AG10803 (cell line): ENCODE measurements at regions not wholly inside any gene's neighbourhood (a gene's known extent, or its start where the extent isn't known, plus 50 kb on each side); places are given as distances from the start of the nearest gene placed in this dataset.

Experiments used
- DNase-seq: peaks from one replicate; pipeline ENCODE4 v3.0.0; 2010; ENCODE audit warnings: low read depth
- H3K4me3 ChIP-seq: 2 replicates; pipeline ENCODE4 v1.5.1; 2011; ENCODE audit warnings: mild to moderate bottlenecking, low read length, control low read depth
- TF ChIP-seq, protein P1 (sequence below): conservative IDR thresholded peaks from 2 replicates; pipeline ENCODE4 v1.5.1; 2011; ENCODE audit warnings: mild to moderate bottlenecking, low read length, control low read depth, inconsistent platforms

DNA sequence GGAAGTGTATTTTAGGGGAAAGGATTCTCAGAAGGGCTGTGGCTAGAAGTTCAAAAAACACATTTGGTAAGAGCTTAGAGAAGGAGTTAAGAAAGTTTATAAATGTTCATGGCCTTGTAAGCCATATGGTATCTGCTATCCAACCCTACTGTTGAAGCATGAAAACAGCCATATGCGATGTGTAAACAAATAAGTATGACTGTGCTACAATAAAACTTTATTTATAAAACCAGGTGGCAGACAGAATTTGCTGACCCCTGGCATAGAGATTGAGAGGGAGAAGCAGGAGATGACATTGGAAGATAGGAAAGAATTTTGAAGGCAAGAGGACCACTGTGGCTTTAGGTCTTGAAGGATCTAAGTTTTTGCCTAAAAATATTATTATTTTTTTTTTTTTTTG lies 583.5 kb downstream of the DOK5 start:
- H3K4me3 ChIP-seq = no peak overlapping the region
- TF ChIP-seq, protein P1, sequence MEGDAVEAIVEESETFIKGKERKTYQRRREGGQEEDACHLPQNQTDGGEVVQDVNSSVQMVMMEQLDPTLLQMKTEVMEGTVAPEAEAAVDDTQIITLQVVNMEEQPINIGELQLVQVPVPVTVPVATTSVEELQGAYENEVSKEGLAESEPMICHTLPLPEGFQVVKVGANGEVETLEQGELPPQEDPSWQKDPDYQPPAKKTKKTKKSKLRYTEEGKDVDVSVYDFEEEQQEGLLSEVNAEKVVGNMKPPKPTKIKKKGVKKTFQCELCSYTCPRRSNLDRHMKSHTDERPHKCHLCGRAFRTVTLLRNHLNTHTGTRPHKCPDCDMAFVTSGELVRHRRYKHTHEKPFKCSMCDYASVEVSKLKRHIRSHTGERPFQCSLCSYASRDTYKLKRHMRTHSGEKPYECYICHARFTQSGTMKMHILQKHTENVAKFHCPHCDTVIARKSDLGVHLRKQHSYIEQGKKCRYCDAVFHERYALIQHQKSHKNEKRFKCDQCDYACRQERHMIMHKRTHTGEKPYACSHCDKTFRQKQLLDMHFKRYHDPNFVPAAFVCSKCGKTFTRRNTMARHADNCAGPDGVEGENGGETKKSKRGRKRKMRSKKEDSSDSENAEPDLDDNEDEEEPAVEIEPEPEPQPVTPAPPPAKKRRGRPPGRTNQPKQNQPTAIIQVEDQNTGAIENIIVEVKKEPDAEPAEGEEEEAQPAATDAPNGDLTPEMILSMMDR = no peak
- no peak for DNase-seq

DNA sequence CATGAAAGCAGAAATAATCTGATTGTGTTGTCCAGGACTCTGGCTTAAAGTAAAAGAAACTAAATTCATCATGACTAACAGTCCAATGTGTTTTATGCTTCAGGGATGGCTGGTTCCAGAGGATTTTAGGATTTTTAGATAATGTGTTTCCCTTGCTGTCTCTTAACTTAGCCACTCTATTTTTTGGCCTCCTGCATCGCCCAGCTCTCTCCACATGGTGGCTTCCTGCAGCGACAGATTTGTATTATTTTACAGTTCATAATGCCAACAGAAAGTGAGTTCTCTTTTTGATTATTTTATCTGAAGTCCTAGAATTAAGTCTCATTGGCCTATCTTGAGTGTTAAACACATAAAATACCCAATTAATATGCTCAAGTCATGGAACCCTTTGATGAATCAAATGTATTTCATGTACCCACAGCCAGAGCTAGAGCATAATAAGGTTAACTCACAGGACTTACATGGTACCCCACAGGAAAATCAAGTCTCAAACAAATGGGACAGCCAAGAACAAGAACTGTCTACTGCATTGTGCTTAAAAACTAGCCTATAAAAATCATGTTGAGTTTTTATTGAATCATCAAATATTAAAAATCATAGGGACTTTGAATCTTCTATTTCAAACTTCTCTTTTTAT lies 582.5 kb downstream of the DOK5 start:
- no peak overlapping the region for H3K4me3 ChIP-seq
- DNase-seq = no peak
- TF ChIP-seq, protein P1 = no peak

DNA sequence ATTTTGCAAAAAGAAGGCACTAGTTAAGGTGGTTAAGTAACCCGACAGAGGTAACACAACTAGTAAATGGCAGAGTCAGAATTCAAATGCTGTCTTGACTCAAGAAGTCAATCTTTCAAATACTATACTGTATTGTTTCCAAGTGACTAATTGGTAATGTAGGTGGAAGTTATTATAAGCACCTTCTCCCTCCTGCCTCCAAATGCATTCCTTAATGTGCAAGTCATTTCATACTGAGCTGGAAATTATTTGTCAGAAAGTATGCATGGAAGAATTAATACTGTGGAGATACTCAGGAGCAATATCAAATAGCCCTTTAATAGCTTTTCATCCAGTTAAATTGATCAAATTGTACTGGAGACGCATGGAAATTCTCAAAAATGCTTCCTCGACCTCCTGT lies 579.1 kb downstream of the DOK5 start:
- TF ChIP-seq, protein P1 = no peak
- no peak for DNase-seq
- no peak overlapping the region for H3K4me3 ChIP-seq

DNA sequence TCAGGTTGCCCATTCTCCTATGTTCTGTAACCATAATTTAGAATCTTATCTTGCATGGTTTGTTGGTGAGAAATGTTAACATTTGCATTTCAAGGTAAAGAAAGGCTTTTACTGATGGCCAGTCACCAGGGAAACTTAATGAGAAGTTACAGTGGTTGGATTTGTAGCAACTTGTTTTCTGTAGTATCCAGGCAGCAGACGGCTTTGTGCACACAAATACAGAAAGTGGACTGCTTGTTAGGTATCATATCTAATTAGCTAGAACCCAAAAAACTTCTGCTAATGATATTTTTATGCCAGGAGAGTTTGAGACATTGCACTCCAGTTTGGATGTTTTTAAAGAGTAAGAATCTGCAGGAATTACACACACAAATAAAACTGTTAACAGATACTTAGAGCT lies 578.0 kb downstream of the DOK5 start:
- H3K4me3 ChIP-seq = no peak overlapping the region
- no peak for DNase-seq
- TF ChIP-seq, protein P1 = no peak

DNA sequence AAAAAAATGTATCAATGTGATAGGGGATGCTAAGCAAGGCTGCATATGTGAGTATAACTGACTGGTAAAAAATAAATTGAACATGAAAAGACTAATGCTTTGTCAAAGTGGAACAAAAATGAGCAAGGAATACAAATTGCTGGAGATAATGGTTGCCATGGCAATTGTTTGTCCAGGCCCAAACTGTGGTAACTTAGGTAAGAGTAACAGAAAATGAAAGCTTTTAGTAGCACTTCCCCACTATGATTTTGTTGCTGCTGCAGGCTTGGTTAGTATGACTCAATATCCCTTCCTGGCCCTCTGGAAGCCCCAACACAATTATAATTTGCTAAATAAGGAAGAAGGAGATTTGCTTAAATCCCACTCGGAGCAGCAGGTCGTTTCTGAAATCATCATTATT lies 577.1 kb downstream of the DOK5 start:
- no peak for DNase-seq
- TF ChIP-seq, protein P1 = no peak
- no peak overlapping the region for H3K4me3 ChIP-seq

DNA sequence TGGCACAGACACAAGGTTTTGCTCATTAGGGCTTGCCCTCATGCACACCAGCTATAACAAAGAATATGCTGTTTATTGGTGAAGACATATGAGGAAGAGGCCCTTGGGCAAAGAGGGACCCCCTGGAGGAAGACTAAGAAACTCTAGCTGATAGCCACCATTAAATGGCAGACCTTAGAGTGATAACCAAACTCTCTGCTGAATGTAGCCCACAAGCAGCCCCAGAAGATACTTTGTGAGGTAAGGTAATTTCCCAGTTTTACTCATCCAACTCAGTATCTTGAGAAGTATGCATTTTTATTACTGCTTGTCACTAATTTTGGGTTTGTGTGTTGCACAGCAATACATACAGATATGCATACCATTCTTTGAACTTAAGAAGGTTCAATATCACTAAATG lies 563.3 kb downstream of the DOK5 start:
- TF ChIP-seq, protein P1 = no peak
- DNase-seq = no peak
- H3K4me3 ChIP-seq = no peak overlapping the region

DNA sequence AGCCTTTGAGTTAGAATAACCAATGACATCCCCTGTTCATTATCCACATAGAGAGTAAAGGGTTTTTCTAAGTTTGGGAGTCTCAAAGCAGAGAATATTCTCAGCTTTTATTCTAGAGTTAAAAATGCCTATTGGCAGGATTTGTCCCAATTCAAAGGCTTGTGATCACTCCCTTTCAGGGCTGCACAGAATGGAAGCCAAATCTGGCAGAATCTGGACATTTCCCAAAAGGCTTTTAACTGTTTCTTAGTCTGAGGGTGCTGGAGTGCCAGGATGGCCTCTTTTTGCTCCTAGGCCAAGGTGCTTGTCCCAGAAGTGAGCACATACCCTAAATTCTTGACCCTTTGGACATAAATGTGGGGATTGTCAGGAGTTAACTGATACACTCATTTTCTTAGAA lies 556.6 kb downstream of the DOK5 start:
- TF ChIP-seq, protein P1 = no peak
- no peak for DNase-seq
- H3K4me3 ChIP-seq = no peak overlapping the region
